ENCODE measurements at regions not wholly inside any gene's neighbourhood (a gene's known extent, or its start where the extent isn't known, plus 50 kb on each side); places are given as distances from the start of the nearest gene placed in this dataset.
"Not testable (repeated sequence)": the region's sequence is repeated elsewhere in the genome, so short reads cannot be mapped to it uniquely, and the experiment has no call there.

DNA sequence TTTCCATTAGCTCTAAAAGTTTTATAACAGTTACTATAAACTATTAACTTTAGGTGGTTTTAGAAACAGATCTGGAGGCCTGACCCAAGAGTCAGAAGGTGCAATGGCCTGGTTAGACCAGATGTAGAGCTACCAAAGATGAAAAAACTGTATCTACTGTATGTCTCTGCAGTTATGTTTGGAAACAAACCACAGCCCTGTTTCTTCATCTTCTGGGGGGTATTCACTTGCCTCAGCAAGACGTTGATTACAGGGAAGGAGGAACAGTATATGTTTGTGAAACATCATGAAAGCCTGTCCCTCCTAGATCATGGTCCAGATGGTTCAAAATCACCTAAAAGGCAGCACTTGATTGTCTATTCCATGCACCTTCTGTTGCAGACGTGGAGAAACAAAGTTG is 220.2 kb downstream of the SUCLG1 start:
- H3K9me3 ChIP-seq, result no peaks in the 10 kb centered on the region
- DNase-seq (no peak), ATAC-seq (no peak)
- H3K36me3 ChIP-seq, result no peaks in the 10 kb centered on the region
- intact Hi-C loops (cut with DNase I), result no loop called here
- H3K4me3 ChIP-seq, result no peak overlapping the region
- no peak for TF ChIP-seq CTCF (IDR thresholded peaks at IDR 0.05)
- no peak overlapping the region for H3K27ac ChIP-seq
- H3K4me1 ChIP-seq, result no peaks in the 10 kb centered on the region
- no peaks in the 10 kb centered on the region for H3K27me3 ChIP-seq (ENCODE audit: low read depth)

DNA sequence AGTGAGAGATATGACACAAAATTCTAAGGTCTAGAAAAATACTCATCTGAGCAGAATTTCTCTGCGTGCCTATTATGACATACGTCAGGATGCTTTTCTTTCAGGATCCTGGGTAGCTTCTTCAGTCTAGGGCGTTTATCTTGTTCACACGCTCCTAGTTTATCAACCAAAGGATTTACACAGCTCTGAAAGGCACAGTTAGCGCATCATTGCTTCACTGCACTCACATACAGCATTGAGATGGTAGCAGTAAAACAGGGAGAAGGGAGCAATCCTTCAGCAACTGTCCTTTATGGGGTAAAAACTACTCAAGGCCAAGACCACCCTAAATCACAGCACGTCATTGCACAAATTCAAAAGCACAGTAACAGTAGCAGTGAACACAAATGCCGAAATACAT is 222.8 kb downstream of the SUCLG1 start:
- Histone ChIP-seq H3K4me1 (no peaks in the 10 kb centered on the region), H3K9me3 (no peaks in the 10 kb centered on the region), H3K4me3 (no peak overlapping the region), H3K36me3 (no peaks in the 10 kb centered on the region), H3K27ac (no peak overlapping the region), H3K27me3 (ENCODE audit: low read depth) (no peaks in the 10 kb centered on the region)
- TF ChIP-seq CTCF (IDR thresholded peaks at IDR 0.05), result no peak
- DNase-seq (no peak), ATAC-seq (no peak)
- intact Hi-C loops (cut with DNase I), result no loop called here

GRCh38 chr2:84234103-84234502 is 225.0 kb downstream of the SUCLG1 start:
- DNase-seq, result no peak
- H3K4me3 ChIP-seq, result no peak overlapping the region
- H3K27ac ChIP-seq, result no peak overlapping the region
- no peak for ATAC-seq
- H3K9me3 ChIP-seq, result no peaks in the 10 kb centered on the region
- no peaks in the 10 kb centered on the region for H3K27me3 ChIP-seq (ENCODE audit: low read depth)
- H3K36me3 ChIP-seq, result no peaks in the 10 kb centered on the region
- intact Hi-C loops (cut with DNase I), result no loop called here
- H3K4me1 ChIP-seq, result no peaks in the 10 kb centered on the region
- TF ChIP-seq CTCF (IDR thresholded peaks at IDR 0.05), result no peak

DNA sequence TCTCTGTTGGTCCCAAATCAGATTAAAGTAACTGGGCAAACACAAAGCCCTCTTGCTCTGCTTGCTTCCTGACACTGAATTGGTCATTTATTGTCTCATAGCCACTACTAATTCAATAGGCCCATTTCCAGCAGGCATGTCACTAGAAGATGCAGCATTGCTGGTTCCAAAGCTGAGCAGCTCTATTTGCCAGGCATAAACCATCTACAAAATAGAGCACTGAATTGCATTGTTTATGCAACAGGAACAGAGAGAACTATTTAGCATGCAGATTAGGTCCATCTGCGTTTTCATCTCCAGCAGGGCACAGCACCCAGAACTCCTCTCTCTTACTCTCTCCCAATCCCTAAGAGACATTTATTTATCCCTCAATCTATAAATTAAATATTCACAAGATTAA is 227.6 kb downstream of the SUCLG1 start:
- no peak for ATAC-seq
- intact Hi-C loops (cut with DNase I), result no loop called here

GRCh38 chr2:84224121-84224520 is 235.0 kb downstream of the SUCLG1 start:
- no peak overlapping the region for H3K4me3 ChIP-seq
- intact Hi-C loops (cut with DNase I), result no loop called here
- no peak overlapping the region for H3K27ac ChIP-seq
- no peaks in the 10 kb centered on the region for H3K4me1 ChIP-seq
- no peaks in the 10 kb centered on the region for H3K36me3 ChIP-seq
- H3K9me3 ChIP-seq, result no peaks in the 10 kb centered on the region
- ATAC-seq (no peak), DNase-seq (no peak)
- TF ChIP-seq CTCF (IDR thresholded peaks at IDR 0.05), result no peak
- H3K27me3 ChIP-seq (ENCODE audit: low read depth), result no peaks in the 10 kb centered on the region

More for the DNA sequence above, 227.6 kb downstream of the SUCLG1 start:
- DNase-seq, result no peak
- H3K4me1 ChIP-seq, result no peaks in the 10 kb centered on the region
- TF ChIP-seq CTCF (IDR thresholded peaks at IDR 0.05), result no peak
- H3K27ac ChIP-seq, result no peak overlapping the region
- H3K4me3 ChIP-seq, result no peak overlapping the region
- no peaks in the 10 kb centered on the region for H3K27me3 ChIP-seq (ENCODE audit: low read depth)
- H3K36me3 ChIP-seq, result no peaks in the 10 kb centered on the region
- H3K9me3 ChIP-seq, result no peaks in the 10 kb centered on the region

- ATAC-seq, result no peak
- H3K27ac ChIP-seq, result no peak overlapping the region
- TF ChIP-seq CTCF (IDR thresholded peaks at IDR 0.05), result no peak
These were observed 235.9 kb downstream of the SUCLG1 start for GRCh38 chr2:84223191-84223590.

GRCh38 chr2:84221102-84221501 is 238.0 kb downstream of the SUCLG1 start:
- H3K4me1 ChIP-seq; ATAC-seq; H3K36me3 ChIP-seq; H3K9me3 ChIP-seq; H3K27me3 ChIP-seq (ENCODE audit: low read depth); H3K4me3 ChIP-seq; intact Hi-C loops (cut with DNase I); H3K27ac ChIP-seq; DNase-seq: not testable (repeated sequence)

More at GRCh38 chr2:84223191-84223590, 235.9 kb downstream of the SUCLG1 start:
- Histone ChIP-seq H3K9me3 (no peaks in the 10 kb centered on the region), H3K4me3 (no peak overlapping the region), H3K27me3 (ENCODE audit: low read depth) (no peaks in the 10 kb centered on the region), H3K4me1 (no peaks in the 10 kb centered on the region), H3K36me3 (no peaks in the 10 kb centered on the region)
- intact Hi-C loops (cut with DNase I), result no loop called here
- DNase-seq, result no peak
